Upper lobe of left lung (tissue), 4 donors: ENCODE measurements at regions not wholly inside any gene's neighbourhood (a gene's known extent, or its start where the extent isn't known, plus 50 kb on each side); places are given as distances from the start of the nearest gene placed in this dataset.

ENCODE experiments used
- CTCF ChIP-seq, 6 experiments: fragments of 450-650 bp in 4 of 6; fragments of 200-600 bp in 2 of 6; sonication (generic) in 2 of 6; IDR thresholded peaks; one replicate each; pipeline ENCODE4 v1.5.1; 2016 to 2019; ENCODE audit warnings: antibody characterized with exemption in 6 of 6
- POLR2A ChIP-seq, 4 donors: fragments of 450-650 bp; IDR thresholded peaks; one replicate each; pipeline ENCODE4 v1.5.1; 2016 to 2017; ENCODE audit warnings: antibody characterized with exemption in 4 of 4, mild to moderate bottlenecking in 2 of 4

- no peak for TF ChIP-seq CTCF (IDR thresholded peaks at IDR 0.05)
- no peak for TF ChIP-seq POLR2A (IDR thresholded peaks at IDR 0.05)
Observed at GRCh38 chr5:14086261-14086660, 56.9 kb upstream of the TRIO start.
